ENCODE measurements at regions not wholly inside any gene's neighbourhood (a gene's known extent, or its start where the extent isn't known, plus 50 kb on each side); places are given as distances from the start of the nearest gene placed in this dataset.

DNA sequence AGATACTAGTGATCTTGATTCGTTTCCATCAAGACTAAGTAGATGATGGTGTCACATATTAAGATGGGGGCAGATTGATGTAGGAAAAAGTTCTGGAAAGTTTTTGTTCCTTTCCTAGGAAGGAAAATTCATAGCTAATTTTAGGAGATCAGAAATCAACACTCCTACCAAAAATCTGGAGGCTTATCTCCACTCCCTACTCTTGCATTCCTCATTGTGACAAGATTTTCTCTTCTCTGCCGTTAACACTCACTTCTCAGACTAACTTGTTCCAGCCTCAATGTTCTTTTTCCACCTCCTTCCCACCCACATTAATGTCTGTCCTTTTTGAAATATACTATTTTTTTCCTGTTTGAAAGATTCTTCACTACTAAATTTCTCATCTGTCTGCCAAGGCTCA lies 851.9 kb upstream of the GHITM start:
- Histone ChIP-seq H3K9me3 (ENCODE audit: control insufficient read depth, insufficient read depth, low read depth, low read length) (peaks cover 11% of the 10 kb centered on the region), H3K36me3 (ENCODE audit: control insufficient read depth, insufficient read depth, low read length) (no peaks in the 10 kb centered on the region), H3K9ac (ENCODE audit: low read length) (no peak overlapping the region), H3K4me1 (ENCODE audit: control insufficient read depth, insufficient read depth, low read length) (no peaks in the 10 kb centered on the region), H3K27me3 (ENCODE audit: control insufficient read depth, insufficient read depth, low read length) (no peaks in the 10 kb centered on the region), H3K4me3 (ENCODE audit: low read depth, low read length) (no peak overlapping the region), H3K27ac (ENCODE audit: low read depth, low read length) (no peak overlapping the region)

DNA sequence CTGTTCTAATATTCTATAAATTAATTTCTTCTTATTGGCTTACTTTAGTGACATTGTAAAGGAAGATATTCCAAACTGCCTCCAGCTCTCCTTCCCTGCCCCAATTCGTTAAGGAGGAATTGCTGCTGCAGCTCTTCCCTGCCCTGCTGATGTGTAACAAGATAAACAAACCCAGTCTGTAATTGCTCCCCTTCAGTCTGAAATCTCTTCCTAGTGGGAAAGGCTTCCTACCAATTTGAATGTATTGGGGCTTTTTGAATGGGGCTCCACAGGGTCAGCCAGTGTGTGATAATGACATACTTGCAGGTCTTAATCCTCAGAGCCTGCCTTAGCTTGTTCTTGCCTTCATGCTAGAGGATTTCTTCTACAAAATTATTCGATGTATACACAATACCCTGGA lies 849.9 kb upstream of the GHITM start:
- Histone ChIP-seq H3K9ac (ENCODE audit: low read length) (no peak overlapping the region), H3K27ac (ENCODE audit: low read depth, low read length) (no peak overlapping the region), H3K9me3 (ENCODE audit: control insufficient read depth, insufficient read depth, low read depth, low read length) (peaks cover 11% of the 10 kb centered on the region)

DNA sequence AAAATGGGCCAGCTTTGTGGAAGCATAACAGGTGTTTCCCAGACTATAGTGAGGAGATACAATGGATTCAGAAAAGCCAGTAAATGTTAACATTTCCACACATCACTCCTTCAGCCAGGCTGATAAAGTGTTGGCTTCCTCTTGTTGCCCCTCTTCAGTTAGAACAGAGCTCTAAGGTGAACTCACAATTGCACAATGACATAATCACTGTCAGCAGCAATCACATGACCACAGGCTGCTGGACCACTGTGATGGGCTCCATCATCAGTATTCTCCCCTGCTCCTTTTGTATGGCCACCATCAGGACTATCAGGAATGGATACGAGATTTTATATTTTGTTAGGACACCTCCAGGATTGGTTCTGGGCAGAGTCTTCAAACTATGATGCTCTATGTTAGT lies 849.4 kb upstream of the GHITM start:
- H3K27me3 ChIP-seq (ENCODE audit: control insufficient read depth, insufficient read depth, low read length), result no peaks in the 10 kb centered on the region
- H3K9me3 ChIP-seq (ENCODE audit: control insufficient read depth, insufficient read depth, low read depth, low read length), result peaks cover 11% of the 10 kb centered on the region
- H3K36me3 ChIP-seq (ENCODE audit: control insufficient read depth, insufficient read depth, low read length), result no peaks in the 10 kb centered on the region
- no peaks in the 10 kb centered on the region for H3K4me1 ChIP-seq (ENCODE audit: control insufficient read depth, insufficient read depth, low read length)
- no peak overlapping the region for H3K27ac ChIP-seq (ENCODE audit: low read depth, low read length)
- no peak overlapping the region for H3K4me3 ChIP-seq (ENCODE audit: low read depth, low read length)
- H3K9ac ChIP-seq (ENCODE audit: low read length), result no peak overlapping the region

More for the DNA sequence above, 849.9 kb upstream of the GHITM start:
- H3K27me3 ChIP-seq (ENCODE audit: control insufficient read depth, insufficient read depth, low read length), result no peaks in the 10 kb centered on the region
- H3K4me1 ChIP-seq (ENCODE audit: control insufficient read depth, insufficient read depth, low read length), result no peaks in the 10 kb centered on the region
- H3K36me3 ChIP-seq (ENCODE audit: control insufficient read depth, insufficient read depth, low read length), result no peaks in the 10 kb centered on the region
- no peak overlapping the region for H3K4me3 ChIP-seq (ENCODE audit: low read depth, low read length)

DNA sequence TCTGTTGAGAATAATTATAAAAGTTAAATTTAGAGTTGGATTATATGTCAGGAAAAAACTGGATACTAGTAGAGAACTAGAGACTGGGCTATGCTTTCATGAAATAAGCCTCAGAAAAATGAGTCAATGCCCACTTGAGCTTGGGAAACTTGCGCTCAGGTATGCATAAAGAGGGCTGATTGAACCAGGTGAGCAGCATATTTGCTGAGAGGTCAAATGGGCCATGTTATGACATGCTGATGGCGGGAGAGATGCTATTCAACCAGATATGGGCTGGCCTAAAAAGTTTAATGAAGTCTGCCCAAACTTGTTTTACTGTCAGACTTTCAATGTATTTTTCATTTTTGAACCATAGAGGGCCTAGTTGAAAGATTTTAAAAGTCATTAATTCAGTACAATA lies 837.6 kb upstream of the GHITM start:
- H3K4me3 ChIP-seq (ENCODE audit: low read depth, low read length), result no peak overlapping the region
- H3K27me3 ChIP-seq (ENCODE audit: control insufficient read depth, insufficient read depth, low read length), result no peaks in the 10 kb centered on the region
- H3K36me3 ChIP-seq (ENCODE audit: control insufficient read depth, insufficient read depth, low read length), result no peaks in the 10 kb centered on the region
- no peak overlapping the region for H3K9ac ChIP-seq (ENCODE audit: low read length)
- no peaks in the 10 kb centered on the region for H3K4me1 ChIP-seq (ENCODE audit: control insufficient read depth, insufficient read depth, low read length)
- H3K27ac ChIP-seq (ENCODE audit: low read depth, low read length), result no peak overlapping the region
- H3K9me3 ChIP-seq (ENCODE audit: control insufficient read depth, insufficient read depth, low read depth, low read length), result no peaks in the 10 kb centered on the region

DNA sequence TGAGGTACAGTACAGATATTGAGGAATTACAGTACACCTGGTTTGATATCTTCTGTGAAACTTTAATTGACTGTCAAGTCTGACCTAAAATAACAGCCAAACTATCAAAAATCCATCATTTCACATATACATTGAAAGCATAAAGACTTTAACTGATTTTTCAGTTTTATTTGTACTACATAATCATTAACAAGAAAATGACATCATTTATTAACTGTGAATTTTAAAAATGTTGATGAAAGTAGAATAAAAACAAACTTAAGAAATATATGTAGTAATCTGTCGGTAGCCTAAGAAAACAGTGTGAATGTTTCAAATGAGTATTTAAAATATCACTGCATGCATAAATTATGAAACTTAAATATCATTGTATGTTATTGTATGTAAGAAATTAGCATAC lies 836.7 kb upstream of the GHITM start:
- Histone ChIP-seq H3K4me3 (ENCODE audit: low read depth, low read length) (no peak overlapping the region), H3K9ac (ENCODE audit: low read length) (no peak overlapping the region), H3K9me3 (ENCODE audit: control insufficient read depth, insufficient read depth, low read depth, low read length) (no peaks in the 10 kb centered on the region), H3K4me1 (ENCODE audit: control insufficient read depth, insufficient read depth, low read length) (no peaks in the 10 kb centered on the region), H3K36me3 (ENCODE audit: control insufficient read depth, insufficient read depth, low read length) (no peaks in the 10 kb centered on the region), H3K27ac (ENCODE audit: low read depth, low read length) (no peak overlapping the region), H3K27me3 (ENCODE audit: control insufficient read depth, insufficient read depth, low read length) (no peaks in the 10 kb centered on the region)

DNA sequence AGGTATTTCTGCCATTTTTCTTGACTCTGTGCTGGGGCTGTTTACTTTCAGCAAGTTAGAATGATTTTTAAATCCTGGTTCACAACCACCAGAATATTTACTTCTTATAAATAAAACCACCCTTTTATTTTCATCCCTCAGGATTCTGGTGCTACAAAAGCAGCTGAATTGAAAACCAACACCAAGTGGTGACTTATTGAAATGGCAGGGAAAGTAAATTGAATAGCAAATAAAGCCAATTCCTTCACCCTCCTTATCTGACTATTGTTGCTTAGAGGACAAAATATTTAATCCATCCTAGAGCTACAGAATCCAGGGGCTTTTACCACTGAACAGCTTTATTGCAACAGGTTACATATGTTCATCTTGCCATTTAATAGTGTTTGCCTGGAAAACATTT lies 828.6 kb upstream of the GHITM start:
- Histone ChIP-seq H3K4me1 (ENCODE audit: control insufficient read depth, insufficient read depth, low read length) (no peaks in the 10 kb centered on the region), H3K9me3 (ENCODE audit: control insufficient read depth, insufficient read depth, low read depth, low read length) (no peaks in the 10 kb centered on the region), H3K4me3 (ENCODE audit: low read depth, low read length) (no peak overlapping the region), H3K27ac (ENCODE audit: low read depth, low read length) (no peak overlapping the region), H3K27me3 (ENCODE audit: control insufficient read depth, insufficient read depth, low read length) (no peaks in the 10 kb centered on the region), H3K9ac (ENCODE audit: low read length) (no peak overlapping the region), H3K36me3 (ENCODE audit: control insufficient read depth, insufficient read depth, low read length) (no peaks in the 10 kb centered on the region)

DNA sequence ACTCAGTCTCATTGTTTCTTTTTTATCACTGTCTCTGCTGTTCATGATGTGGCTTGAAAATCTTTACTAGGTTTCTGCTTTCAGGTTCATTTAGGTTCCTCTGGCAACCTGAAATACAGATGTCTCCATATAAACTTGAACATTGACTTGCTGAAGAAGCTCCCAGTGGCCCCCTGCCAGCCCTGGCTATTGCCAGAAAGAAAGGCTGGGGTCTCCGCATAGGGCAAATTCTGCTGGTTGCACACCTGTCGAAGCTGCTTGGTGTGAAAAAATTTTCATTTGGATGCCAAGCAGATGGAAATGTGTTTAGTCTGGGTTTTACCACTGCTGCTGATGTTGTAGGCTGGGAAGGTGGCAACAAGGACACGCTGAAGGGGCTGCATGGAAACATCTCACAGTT lies 826.7 kb upstream of the GHITM start:
- Histone ChIP-seq H3K4me1 (ENCODE audit: control insufficient read depth, insufficient read depth, low read length) (no peaks in the 10 kb centered on the region), H3K27me3 (ENCODE audit: control insufficient read depth, insufficient read depth, low read length) (no peaks in the 10 kb centered on the region), H3K9ac (ENCODE audit: low read length) (no peak overlapping the region), H3K9me3 (ENCODE audit: control insufficient read depth, insufficient read depth, low read depth, low read length) (no peaks in the 10 kb centered on the region), H3K4me3 (ENCODE audit: low read depth, low read length) (no peak overlapping the region), H3K36me3 (ENCODE audit: control insufficient read depth, insufficient read depth, low read length) (no peaks in the 10 kb centered on the region), H3K27ac (ENCODE audit: low read depth, low read length) (no peak overlapping the region)

DNA sequence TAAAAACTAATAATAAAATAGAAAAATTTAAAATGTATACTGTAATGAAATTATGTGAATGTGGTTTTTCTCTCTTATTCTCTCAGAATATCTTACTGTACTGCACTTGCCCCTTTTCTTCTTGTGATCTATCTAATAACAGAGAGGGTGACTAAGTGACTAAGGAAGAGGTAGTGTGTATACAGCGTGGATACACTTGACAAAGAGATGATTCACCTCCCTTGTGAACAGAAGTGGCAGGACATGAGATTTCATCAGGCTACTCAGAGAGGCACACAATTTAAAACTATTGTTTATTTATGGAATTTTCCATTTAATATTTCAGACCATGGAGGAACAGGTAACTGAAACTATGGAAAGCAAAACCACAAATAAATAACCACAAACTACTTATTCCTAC lies 806.6 kb upstream of the GHITM start:
- H3K36me3 ChIP-seq (ENCODE audit: control insufficient read depth, insufficient read depth, low read length), result no peaks in the 10 kb centered on the region

DNA sequence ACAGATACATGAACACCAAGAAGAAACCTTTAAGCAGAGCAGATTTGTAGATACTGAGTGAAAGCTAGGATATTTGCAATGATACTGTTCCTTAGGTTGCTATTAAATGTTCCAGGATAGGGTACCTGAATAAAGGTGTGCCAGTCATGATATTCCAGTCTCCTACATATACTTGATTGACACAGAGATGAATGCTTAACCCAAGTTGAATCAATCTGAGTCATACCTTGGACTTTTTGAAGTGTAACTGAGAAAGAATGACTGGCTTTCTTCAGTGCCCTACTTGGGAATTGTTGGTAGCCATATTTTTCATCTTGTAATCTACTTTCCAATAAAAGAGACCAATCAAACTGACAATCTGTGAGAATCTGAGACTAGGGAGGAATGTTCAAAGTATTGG lies 805.7 kb upstream of the GHITM start:
- H3K9me3 ChIP-seq (ENCODE audit: control insufficient read depth, insufficient read depth, low read depth, low read length), result no peaks in the 10 kb centered on the region
- H3K9ac ChIP-seq (ENCODE audit: low read length), result no peak overlapping the region
- no peaks in the 10 kb centered on the region for H3K27me3 ChIP-seq (ENCODE audit: control insufficient read depth, insufficient read depth, low read length)
- no peaks in the 10 kb centered on the region for H3K4me1 ChIP-seq (ENCODE audit: control insufficient read depth, insufficient read depth, low read length)
- no peak overlapping the region for H3K27ac ChIP-seq (ENCODE audit: low read depth, low read length)
- H3K4me3 ChIP-seq (ENCODE audit: low read depth, low read length), result no peak overlapping the region
- H3K36me3 ChIP-seq (ENCODE audit: control insufficient read depth, insufficient read depth, low read length), result no peaks in the 10 kb centered on the region

More for the DNA sequence above, 806.6 kb upstream of the GHITM start:
- H3K4me1 ChIP-seq (ENCODE audit: control insufficient read depth, insufficient read depth, low read length), result no peaks in the 10 kb centered on the region
- H3K27me3 ChIP-seq (ENCODE audit: control insufficient read depth, insufficient read depth, low read length), result no peaks in the 10 kb centered on the region
- H3K9ac ChIP-seq (ENCODE audit: low read length), result no peak overlapping the region
- no peak overlapping the region for H3K4me3 ChIP-seq (ENCODE audit: low read depth, low read length)
- H3K27ac ChIP-seq (ENCODE audit: low read depth, low read length), result no peak overlapping the region
- H3K9me3 ChIP-seq (ENCODE audit: control insufficient read depth, insufficient read depth, low read depth, low read length), result no peaks in the 10 kb centered on the region

DNA sequence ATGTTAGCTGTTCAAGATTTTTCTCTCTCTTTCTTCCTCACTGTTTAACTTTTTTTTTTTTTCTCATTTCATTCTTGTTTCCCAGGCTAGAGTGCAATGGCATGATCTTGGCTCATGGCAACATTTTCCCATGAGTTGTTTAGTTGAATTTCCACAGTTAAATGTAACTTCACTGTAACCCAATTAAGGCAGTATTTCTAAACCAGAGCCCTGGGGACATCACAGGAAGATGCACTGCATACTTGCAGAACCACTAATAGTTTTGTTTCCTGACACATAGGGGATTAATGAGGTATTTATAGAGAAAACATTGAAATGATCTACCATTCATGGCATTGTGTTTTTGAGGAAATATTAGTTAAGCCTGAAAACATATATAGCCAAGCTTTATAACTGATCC lies 795.6 kb upstream of the GHITM start:
- Histone ChIP-seq H3K9me3 (ENCODE audit: control insufficient read depth, insufficient read depth, low read depth, low read length) (peaks cover 6% of the 10 kb centered on the region; the same call in 1 of the 2 replicates), H3K9ac (ENCODE audit: low read length) (no peak overlapping the region), H3K4me3 (ENCODE audit: low read depth, low read length) (no peak overlapping the region), H3K36me3 (ENCODE audit: control insufficient read depth, insufficient read depth, low read length) (no peaks in the 10 kb centered on the region), H3K4me1 (ENCODE audit: control insufficient read depth, insufficient read depth, low read length) (no peaks in the 10 kb centered on the region), H3K27ac (ENCODE audit: low read depth, low read length) (no peak overlapping the region), H3K27me3 (ENCODE audit: control insufficient read depth, insufficient read depth, low read length) (no peaks in the 10 kb centered on the region)

DNA sequence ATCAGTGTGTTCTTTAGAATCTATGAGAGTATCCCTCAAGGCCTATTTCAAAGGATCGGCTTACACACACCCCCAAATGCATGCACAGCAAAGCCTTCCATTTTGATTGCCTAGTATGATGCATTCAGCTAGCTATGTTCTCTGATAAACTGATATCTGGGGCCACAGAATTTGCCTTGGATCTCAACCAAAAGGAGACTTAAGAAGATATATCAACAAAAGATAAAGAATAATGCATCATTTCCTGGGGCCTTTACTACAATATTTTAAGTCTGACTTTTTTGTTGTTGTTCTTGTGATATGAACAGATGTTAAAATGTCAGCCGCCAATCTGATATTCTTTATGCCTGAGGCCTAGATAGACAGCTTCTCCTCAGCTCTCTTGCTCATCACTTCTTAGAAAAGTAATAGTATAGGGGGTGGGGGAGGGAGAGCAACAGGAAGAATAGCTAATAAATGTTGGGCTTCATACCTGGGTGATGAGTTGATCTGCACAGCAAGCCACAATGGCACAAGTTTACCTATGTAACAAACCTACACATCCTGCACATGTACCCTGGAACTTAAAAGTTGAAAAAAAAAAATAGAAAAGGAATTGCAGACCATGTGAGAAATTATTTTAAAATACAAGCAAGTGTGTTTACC lies 792.9 kb upstream of the GHITM start:
- no peak overlapping the region for H3K27ac ChIP-seq (ENCODE audit: low read depth, low read length)
- H3K9ac ChIP-seq (ENCODE audit: low read length), result no peak overlapping the region
- H3K27me3 ChIP-seq (ENCODE audit: control insufficient read depth, insufficient read depth, low read length), result no peaks in the 10 kb centered on the region
- no peaks in the 10 kb centered on the region for H3K4me1 ChIP-seq (ENCODE audit: control insufficient read depth, insufficient read depth, low read length)
- H3K4me3 ChIP-seq (ENCODE audit: low read depth, low read length), result no peak overlapping the region
- H3K9me3 ChIP-seq (ENCODE audit: control insufficient read depth, insufficient read depth, low read depth, low read length), result peaks cover 8% of the 10 kb centered on the region; the same call in 1 of the 2 replicates
- H3K36me3 ChIP-seq (ENCODE audit: control insufficient read depth, insufficient read depth, low read length), result no peaks in the 10 kb centered on the region

DNA sequence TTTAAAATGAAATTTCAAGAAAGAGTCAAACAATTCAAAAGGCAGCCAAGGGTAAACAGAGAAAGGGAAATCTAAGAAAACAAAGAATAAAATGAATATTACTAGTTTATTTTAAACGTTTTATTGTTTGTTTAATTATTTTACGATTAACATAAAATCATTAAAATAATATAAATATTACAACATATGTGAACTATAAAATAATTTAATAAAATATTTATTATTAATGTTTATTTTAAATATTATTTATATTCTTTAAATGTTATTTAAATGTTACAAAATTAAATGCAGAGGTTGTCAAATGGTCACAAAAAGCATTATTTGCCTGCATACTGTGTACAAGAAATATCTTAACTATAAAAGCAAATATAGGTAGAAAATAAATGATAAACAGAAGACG lies 786.7 kb upstream of the GHITM start:
- H3K4me3 ChIP-seq (ENCODE audit: low read depth, low read length), result no peak overlapping the region
- H3K9ac ChIP-seq (ENCODE audit: low read length), result no peak overlapping the region
- H3K36me3 ChIP-seq (ENCODE audit: control insufficient read depth, insufficient read depth, low read length), result no peaks in the 10 kb centered on the region
- no peaks in the 10 kb centered on the region for H3K27me3 ChIP-seq (ENCODE audit: control insufficient read depth, insufficient read depth, low read length)
- no peak overlapping the region for H3K27ac ChIP-seq (ENCODE audit: low read depth, low read length)
- H3K4me1 ChIP-seq (ENCODE audit: control insufficient read depth, insufficient read depth, low read length), result no peaks in the 10 kb centered on the region
- peaks cover 6% of the 10 kb centered on the region for H3K9me3 ChIP-seq (ENCODE audit: control insufficient read depth, insufficient read depth, low read depth, low read length)

Measured in HUES6 (cell line).